ENCODE measurements at regions not wholly inside any gene's neighbourhood (a gene's known extent, or its start where the extent isn't known, plus 50 kb on each side); places are given as distances from the start of the nearest gene placed in this dataset.

GRCh38 chr3:38968891-38969290 lies 82.9 kb downstream of the SCN11A start:
- no peak for TF ChIP-seq CTCF (IDR thresholded peaks at IDR 0.05; ENCODE audit: insufficient read depth in 1 of 2, low read depth in 1 of 2, low read length in 1 of 2, severe bottlenecking in 1 of 2, unreplicated experiment in 1 of 2)
- Histone ChIP-seq H3K36me3 (ENCODE audit: control insufficient read depth, insufficient read depth, low read length) (no peaks in the 10 kb centered on the region), H3K4me1 (no peaks in the 10 kb centered on the region), H3K27me3 (replicated peaks; ENCODE audit: control insufficient read depth, insufficient read depth, low read length) (no peaks in the 10 kb centered on the region), H3K4me3 (ENCODE audit: low read depth, low read length) (no peak overlapping the region), H3K9me3 (no peaks in the 10 kb centered on the region)
- Mint-ChIP-seq H3K27me3 (ENCODE audit: insufficient read depth, unreplicated experiment) (peaks cover 17% of the 10 kb centered on the region), H3K9me3 (ENCODE audit: unreplicated experiment) (no peaks in the 10 kb centered on the region), H3K4me3 (ENCODE audit: unreplicated experiment) (no peak overlapping the region), H3K27ac (ENCODE audit: unreplicated experiment) (no peak overlapping the region), H3K4me1 (ENCODE audit: low read depth, unreplicated experiment) (no peaks in the 10 kb centered on the region), H3K36me3 (ENCODE audit: insufficient read depth, unreplicated experiment) (no peaks in the 10 kb centered on the region)
- CTCF ChIA-PET = interaction anchor here (1.1 kb wide), 1 partner anchor 31 kb away, joined by 3 read pairs; no protein-coding TSS in a partner anchor
- DNase-seq = no peak
- BruUV-seq (replicated peaks) = no TSS peak
- intact Hi-C loops (cut with micrococcal nuclease; ENCODE audit: unreplicated experiment) = no loop called here
- POLR2A ChIA-PET = no interaction called here

GRCh38 chr3:38968403-38968802 lies 83.3 kb downstream of the SCN11A start:
- peaks cover 17% of the 10 kb centered on the region for H3K27me3 Mint-ChIP-seq (ENCODE audit: insufficient read depth, unreplicated experiment)
- BruUV-seq (replicated peaks) = no TSS peak

GRCh38 chr3:38967693-38967989 lies 84.1 kb downstream of the SCN11A start:
- intact Hi-C loops (cut with micrococcal nuclease; ENCODE audit: unreplicated experiment) = no loop called here
- ChIA-PET POLR2A (no interaction called here), CTCF (no interaction called here)
- DNase-seq = no peak
- TF ChIP-seq CTCF (IDR thresholded peaks at IDR 0.05; ENCODE audit: insufficient read depth in 1 of 2, low read depth in 1 of 2, low read length in 1 of 2, severe bottlenecking in 1 of 2, unreplicated experiment in 1 of 2) = no peak
- Histone ChIP-seq H3K4me1 (no peaks in the 10 kb centered on the region), H3K27me3 (replicated peaks; ENCODE audit: control insufficient read depth, insufficient read depth, low read length) (no peaks in the 10 kb centered on the region), H3K9me3 (no peaks in the 10 kb centered on the region), H3K4me3 (ENCODE audit: low read depth, low read length) (no peak overlapping the region), H3K36me3 (ENCODE audit: control insufficient read depth, insufficient read depth, low read length) (no peaks in the 10 kb centered on the region)
- BruUV-seq (replicated peaks) = no TSS peak
- peaks cover 16% of the 10 kb centered on the region for H3K27me3 Mint-ChIP-seq (ENCODE audit: insufficient read depth, unreplicated experiment)
- no peaks in the 10 kb centered on the region for H3K4me1 Mint-ChIP-seq (ENCODE audit: low read depth, unreplicated experiment)
- H3K9me3 Mint-ChIP-seq (ENCODE audit: unreplicated experiment) = no peaks in the 10 kb centered on the region
- no peaks in the 10 kb centered on the region for H3K36me3 Mint-ChIP-seq (ENCODE audit: insufficient read depth, unreplicated experiment)
- H3K27ac Mint-ChIP-seq (ENCODE audit: unreplicated experiment) = no peak overlapping the region
- no peak overlapping the region for H3K4me3 Mint-ChIP-seq (ENCODE audit: unreplicated experiment)

More at GRCh38 chr3:38968403-38968802, 83.3 kb downstream of the SCN11A start:
- Histone ChIP-seq H3K4me1 (no peaks in the 10 kb centered on the region), H3K36me3 (ENCODE audit: control insufficient read depth, insufficient read depth, low read length) (no peaks in the 10 kb centered on the region), H3K27me3 (replicated peaks; ENCODE audit: control insufficient read depth, insufficient read depth, low read length) (no peaks in the 10 kb centered on the region), H3K4me3 (ENCODE audit: low read depth, low read length) (no peak overlapping the region), H3K9me3 (no peaks in the 10 kb centered on the region)
- Mint-ChIP-seq H3K4me3 (ENCODE audit: unreplicated experiment) (no peak overlapping the region), H3K9me3 (ENCODE audit: unreplicated experiment) (no peaks in the 10 kb centered on the region), H3K4me1 (ENCODE audit: low read depth, unreplicated experiment) (no peaks in the 10 kb centered on the region), H3K36me3 (ENCODE audit: insufficient read depth, unreplicated experiment) (no peaks in the 10 kb centered on the region), H3K27ac (ENCODE audit: unreplicated experiment) (no peak overlapping the region)
- CTCF ChIA-PET = no interaction called here
- DNase-seq = no peak
- intact Hi-C loops (cut with micrococcal nuclease; ENCODE audit: unreplicated experiment) = no loop called here
- POLR2A ChIA-PET = no interaction called here
- TF ChIP-seq CTCF (IDR thresholded peaks at IDR 0.05; ENCODE audit: insufficient read depth in 1 of 2, low read depth in 1 of 2, low read length in 1 of 2, severe bottlenecking in 1 of 2, unreplicated experiment in 1 of 2) = no peak
